GM18870 (cell line): ENCODE measurements at regions not wholly inside any gene's neighbourhood (a gene's known extent, or its start where the extent isn't known, plus 50 kb on each side); places are given as distances from the start of the nearest gene placed in this dataset.

Experiments used
- ATAC-seq: cut with Tn5 transposase; IDR thresholded peaks from one replicate; pipeline ENCODE4 v1.9.1; 2021; ENCODE audit warnings: moderate library complexity; ENCODE audit not compliant: unreplicated experiment

- no peak for ATAC-seq
These were observed 238.7 kb upstream of the SALL3 start for GRCh38 chr18:78740876-78741275.

- ATAC-seq = no peak
These were observed 238.0 kb upstream of the SALL3 start for GRCh38 chr18:78741381-78742217.

- ATAC-seq = no peak
These were observed 237.3 kb upstream of the SALL3 start for GRCh38 chr18:78742218-78742745.

GRCh38 chr18:78743078-78743477 is 236.5 kb upstream of the SALL3 start:
- ATAC-seq = no peak

GRCh38 chr18:78751664-78752063 is 228.0 kb upstream of the SALL3 start:
- no peak for ATAC-seq

- ATAC-seq = no peak
These were observed 226.4 kb upstream of the SALL3 start for GRCh38 chr18:78753240-78753639.

GRCh38 chr18:78754311-78755043 is 225.1 kb upstream of the SALL3 start:
- no peak for ATAC-seq

- ATAC-seq = no peak
These were observed 222.6 kb upstream of the SALL3 start for GRCh38 chr18:78757014-78757413.

- no peak for ATAC-seq
These were observed 221.1 kb upstream of the SALL3 start for GRCh38 chr18:78758496-78758895.

- no peak for ATAC-seq
These were observed 216.9 kb upstream of the SALL3 start for GRCh38 chr18:78762753-78763152.

- ATAC-seq = no peak
These were observed 215.1 kb upstream of the SALL3 start for GRCh38 chr18:78764544-78764943.

GRCh38 chr18:78765142-78765541 is 214.5 kb upstream of the SALL3 start:
- no peak for ATAC-seq

- ATAC-seq = no peak
These were observed 213.9 kb upstream of the SALL3 start for GRCh38 chr18:78765637-78766281.

- ATAC-seq = no peak
These were observed 212.7 kb upstream of the SALL3 start for GRCh38 chr18:78766651-78767533.

GRCh38 chr18:78767648-78768071 is 212.0 kb upstream of the SALL3 start:
- no peak for ATAC-seq

GRCh38 chr18:78768221-78768620 is 211.4 kb upstream of the SALL3 start:
- ATAC-seq = no peak

- no peak for ATAC-seq
These were observed 210.7 kb upstream of the SALL3 start for GRCh38 chr18:78768656-78769501.

- no peak for ATAC-seq
These were observed 210.0 kb upstream of the SALL3 start for GRCh38 chr18:78769502-78770105.

- ATAC-seq = no peak
These were observed 209.3 kb upstream of the SALL3 start for GRCh38 chr18:78770139-78770822.
